Activated CD8-positive, alpha-beta T cell treated with anti-CD3 and anti-CD28 coated beads for 36 hours (primary cell): ENCODE measurements at regions not wholly inside any gene's neighbourhood (a gene's known extent, or its start where the extent isn't known, plus 50 kb on each side); places are given as distances from the start of the nearest gene placed in this dataset.

Experiments
- ATAC-seq: fragments of 200-7000 bp; cut with Tn5 transposase; one replicate; pipeline ENCODE4 v1.10.0; 2021; ENCODE audit warnings: mild to moderate bottlenecking, moderate library complexity
- CTCF ChIA-PET: fragments of 350-600 bp; sonication (Branson Sonifier 250); formaldehyde crosslinking; loops from one replicate; lab custom pipeline; 2021; ENCODE audit warnings: antibody characterized with exemption; lab: Charles Lee
- POLR2A ChIA-PET: fragments of 350-600 bp; sonication (Branson Sonifier 250); formaldehyde crosslinking; loops from one replicate; lab custom pipeline; 2021; ENCODE audit warnings: antibody characterized with exemption; lab: Charles Lee
- DNase-seq: peaks from one replicate; pipeline ENCODE4 v3.0.0-alpha.2; 2020
- H3K27ac Mint-ChIP-seq: one replicate; pipeline ENCODE4 v1.8.0; 2021; ENCODE audit warnings: mild to moderate bottlenecking, mixed read lengths
- H3K27me3 Mint-ChIP-seq: one replicate; pipeline ENCODE4 v1.8.0; 2021; ENCODE audit warnings: mixed read lengths
- H3K36me3 Mint-ChIP-seq: one replicate; pipeline ENCODE4 v1.8.0; 2021; ENCODE audit warnings: low read depth, mixed read lengths
- H3K4me1 Mint-ChIP-seq: one replicate; pipeline ENCODE4 v1.8.0; 2021; ENCODE audit warnings: low read depth, mixed read lengths
- H3K4me3 Mint-ChIP-seq: one replicate; pipeline ENCODE4 v1.8.0; 2021; ENCODE audit warnings: mild to moderate bottlenecking, moderate library complexity, mixed read lengths
- H3K9me3 Mint-ChIP-seq: one replicate; pipeline ENCODE4 v1.8.0; 2021; ENCODE audit warnings: mixed read lengths
- CTCF ChIP-seq: fragments of 200-600 bp; IDR thresholded peaks from one replicate; pipeline ENCODE4 v1.8.0; 2022; ENCODE audit warnings: antibody characterized with exemption, mild to moderate bottlenecking
- intact Hi-C: fragments of 100-400 bp; cut with micrococcal nuclease; formaldehyde crosslinking; loops from one replicate; pipeline ENCODE4 v1.10.0; 2022

- DNase-seq (no peak), ATAC-seq (no peak)
- no peak for TF ChIP-seq CTCF
- Mint-ChIP-seq H3K27ac (no peak overlapping the region), H3K27me3 (no peaks in the 10 kb centered on the region), H3K9me3 (no peaks in the 10 kb centered on the region), H3K4me3 (no peak overlapping the region), H3K4me1 (no peaks in the 10 kb centered on the region), H3K36me3 (no peaks in the 10 kb centered on the region)
- intact Hi-C loops, result no loop called here
- ChIA-PET CTCF (no interaction called here), POLR2A (no interaction called here)
These were observed 826.3 kb upstream of the SALL3 start for GRCh38 chr18:78153362-78153761.

- H3K4me1 Mint-ChIP-seq, result no peaks in the 10 kb centered on the region
- CTCF ChIA-PET, result no interaction called here
- no peaks in the 10 kb centered on the region for H3K27me3 Mint-ChIP-seq
- no peak for TF ChIP-seq CTCF
- no peaks in the 10 kb centered on the region for H3K36me3 Mint-ChIP-seq
- intact Hi-C loops, result no loop called here
- DNase-seq (no peak), ATAC-seq (no peak)
- H3K4me3 Mint-ChIP-seq, result no peak overlapping the region
- no peaks in the 10 kb centered on the region for H3K9me3 Mint-ChIP-seq
- POLR2A ChIA-PET, result no interaction called here
- no peak overlapping the region for H3K27ac Mint-ChIP-seq
These were observed 825.2 kb upstream of the SALL3 start for GRCh38 chr18:78154444-78154843.

- no peak for TF ChIP-seq CTCF
- CTCF ChIA-PET, result no interaction called here
- POLR2A ChIA-PET, result no interaction called here
- intact Hi-C loops, result no loop called here
- no peak overlapping the region for H3K27ac Mint-ChIP-seq
- H3K4me3 Mint-ChIP-seq, result no peak overlapping the region
- DNase-seq (no peak), ATAC-seq (no peak)
- H3K27me3 Mint-ChIP-seq, result no peaks in the 10 kb centered on the region
- H3K4me1 Mint-ChIP-seq, result no peaks in the 10 kb centered on the region
- no peaks in the 10 kb centered on the region for H3K9me3 Mint-ChIP-seq
- H3K36me3 Mint-ChIP-seq, result no peaks in the 10 kb centered on the region
These were observed 824.8 kb upstream of the SALL3 start for GRCh38 chr18:78154853-78155252.

GRCh38 chr18:78156466-78156865 lies 823.2 kb upstream of the SALL3 start:
- Mint-ChIP-seq H3K27ac (no peak overlapping the region), H3K27me3 (no peaks in the 10 kb centered on the region), H3K9me3 (no peaks in the 10 kb centered on the region), H3K4me3 (no peak overlapping the region), H3K36me3 (no peaks in the 10 kb centered on the region), H3K4me1 (no peaks in the 10 kb centered on the region)
- ChIA-PET CTCF (no interaction called here), POLR2A (no interaction called here)
- intact Hi-C loops, result no loop called here
- ATAC-seq (no peak), DNase-seq (no peak)
- no peak for TF ChIP-seq CTCF

- ATAC-seq (no peak), DNase-seq (no peak)
- H3K9me3 Mint-ChIP-seq, result no peaks in the 10 kb centered on the region
- H3K36me3 Mint-ChIP-seq, result no peaks in the 10 kb centered on the region
- intact Hi-C loops, result no loop called here
- no peaks in the 10 kb centered on the region for H3K4me1 Mint-ChIP-seq
- no peak overlapping the region for H3K4me3 Mint-ChIP-seq
- no peak overlapping the region for H3K27ac Mint-ChIP-seq
- no peak for TF ChIP-seq CTCF
- POLR2A ChIA-PET, result no interaction called here
- CTCF ChIA-PET, result no interaction called here
- H3K27me3 Mint-ChIP-seq, result no peaks in the 10 kb centered on the region
These were observed 820.7 kb upstream of the SALL3 start for GRCh38 chr18:78158943-78159342.
